Stomach (tissue), 8 donors: ENCODE measurements at regions not wholly inside any gene's neighbourhood (a gene's known extent, or its start where the extent isn't known, plus 50 kb on each side); places are given as distances from the start of the nearest gene placed in this dataset.

ENCODE experiments used
- DNase-seq, 2 donors: peaks; one replicate each; pipeline versions ENCODE4 v3.0.0 to v3.0.0-alpha.2; 2013 to 2019
- H3K27ac ChIP-seq, 5 donors: fragments of 200-600 bp in 4 of 5; sonication (generic) in 4 of 5; one replicate each; pipeline ENCODE4 v1.5.1; 2013 to 2019; ENCODE audit warnings: mild to moderate bottlenecking in 1 of 5, moderate library complexity in 1 of 5
- H3K27me3 ChIP-seq, 3 donors: fragments of 200-600 bp; sonication (generic); one replicate each; pipeline ENCODE4 v1.5.1; 2017 to 2019; ENCODE audit warnings: mixed run types in 1 of 3
- H3K36me3 ChIP-seq, 4 donors: fragments of 200-600 bp; sonication (generic); 1 replicate in 3 of 4; 2 replicates in 1 of 4; pipeline ENCODE4 v1.5.1; 2016 to 2019
- H3K4me1 ChIP-seq, 4 donors: fragments of 200-600 bp; sonication (generic); one replicate each; pipeline ENCODE4 v1.5.1; 2016 to 2019
- H3K4me3 ChIP-seq, 4 donors: fragments of 200-600 bp; sonication (generic) in 3 of 4; one replicate each; pipeline ENCODE4 v1.5.1; 2016 to 2019; ENCODE audit warnings: mild to moderate bottlenecking in 1 of 4
- H3K9me3 ChIP-seq, 4 donors: fragments of 200-600 bp; sonication (generic); one replicate each; pipeline ENCODE4 v1.5.1; 2016 to 2019
- CTCF ChIP-seq, 7 experiments: fragments of 450-650 bp in 4 of 7; fragments of 200-600 bp in 3 of 7; sonication (generic) in 3 of 7; IDR thresholded peaks; one replicate each; pipeline ENCODE4 v1.5.1; 2016 to 2019; ENCODE audit warnings: antibody characterized with exemption in 7 of 7, control low read depth in 2 of 7, mild to moderate bottlenecking in 1 of 7
- EP300 ChIP-seq: sonication (generic); formaldehyde crosslinking; IDR thresholded peaks from one replicate; pipeline ENCODE4 v1.6.1; 2017; ENCODE audit warnings: antibody characterized with exemption
- POLR2A ChIP-seq, 4 donors: fragments of 450-650 bp; IDR thresholded peaks; one replicate each; pipeline ENCODE4 v1.6.1; 2016; ENCODE audit warnings: antibody characterized with exemption in 4 of 4, control low read depth in 2 of 4, mild to moderate bottlenecking in 1 of 4, moderate library complexity in 1 of 4
- POLR2AphosphoS5 ChIP-seq, 3 donors: sonication (generic); formaldehyde crosslinking; IDR thresholded peaks; one replicate each; pipeline ENCODE4 v1.6.1; 2016; ENCODE audit warnings: antibody characterized with exemption in 3 of 3
- WGBS, 5 donors: extraction: QIAGEN DNeasy Blood & Tissue Kit in 3 of 5; methylation state at CpG; one replicate each; pipeline versions ENCODE4 v1.1.5 to v1.1.7; 2013 to 2018; 5-methylcytosine and 5-hydroxymethylcytosine counted together
- intact Hi-C: fragments of 100-400 bp; cut with DNase I; formaldehyde crosslinking; loops from one replicate; pipeline ENCODE4 v1.15.1; 2023; ENCODE audit warnings: low total_unique reads
- donor health status: healthy with polysubstance abuse.
- donor health status: Bipolar disorder and iron deficiency.
- donor health status: healthy.

- intact Hi-C loops: no loop called here
- no peaks in the 10 kb centered on the region for H3K27me3 ChIP-seq
- no peak overlapping the region for H3K4me3 ChIP-seq
Observed at GRCh38 chr11:91820709-91821108, 403.9 kb upstream of the FAT3 start.

GRCh38 chr11:91819777-91820176 is 404.8 kb upstream of the FAT3 start:
- Histone ChIP-seq H3K9me3 (no peaks in the 10 kb centered on the region), H3K4me1 (peaks cover 0 to 8% (median 0%) of the 10 kb centered on the region in 4 donors), H3K27me3 (no peaks in the 10 kb centered on the region), H3K36me3 (no peaks in the 10 kb centered on the region), H3K27ac (peak overlapping the region in 1 of 5 donors; percentile 12), H3K4me3 (no peak overlapping the region)
- TF ChIP-seq POLR2AphosphoS5 (IDR thresholded peaks at IDR 0.05) (no peak), POLR2A (IDR thresholded peaks at IDR 0.05) (no peak), EP300 (no peak), CTCF (IDR thresholded peaks at IDR 0.05) (no peak)
- no peak for DNase-seq
- intact Hi-C loops: no loop called here
- WGBS, 5 donors: 39 to 65% (median 59%) methylated on average over 1 of the region's 1 CpG

More at GRCh38 chr11:91820709-91821108, 403.9 kb upstream of the FAT3 start:
- peaks cover 0 to 8% (median 0%) of the 10 kb centered on the region in 4 donors for H3K4me1 ChIP-seq
- no peak for DNase-seq
- no peaks in the 10 kb centered on the region for H3K9me3 ChIP-seq
- no peak overlapping the region for H3K27ac ChIP-seq
- 91 to 99% (median 95%) methylated on average over 3 of the region's 3 CpGs for WGBS, 5 donors
- TF ChIP-seq POLR2A (IDR thresholded peaks at IDR 0.05): no peak
- TF ChIP-seq POLR2AphosphoS5 (IDR thresholded peaks at IDR 0.05): no peak
- no peak for TF ChIP-seq EP300
- no peak for TF ChIP-seq CTCF (IDR thresholded peaks at IDR 0.05)
- no peaks in the 10 kb centered on the region for H3K36me3 ChIP-seq

- TF ChIP-seq EP300 (no peak), CTCF (IDR thresholded peaks at IDR 0.05) (no peak), POLR2A (IDR thresholded peaks at IDR 0.05) (no peak), POLR2AphosphoS5 (IDR thresholded peaks at IDR 0.05) (no peak)
- DNase-seq: no peak
- Histone ChIP-seq H3K4me3 (no peak overlapping the region), H3K27ac (no peak overlapping the region), H3K9me3 (no peaks in the 10 kb centered on the region), H3K4me1 (peaks cover 0 to 8% (median 0%) of the 10 kb centered on the region in 4 donors), H3K27me3 (no peaks in the 10 kb centered on the region), H3K36me3 (no peaks in the 10 kb centered on the region)
- intact Hi-C loops: no loop called here
- WGBS, 5 donors: 79 to 84% (median 80%) methylated on average over 2 of the region's 2 CpGs
Observed at GRCh38 chr11:91819195-91819594, 405.4 kb upstream of the FAT3 start.

GRCh38 chr11:91817996-91818395 is 406.6 kb upstream of the FAT3 start:
- Histone ChIP-seq H3K9me3 (no peaks in the 10 kb centered on the region), H3K36me3 (no peaks in the 10 kb centered on the region), H3K27ac (peak overlapping the region in 2 of 5 donors; percentile 22 to 68), H3K4me1 (peaks cover 0 to 8% (median 0%) of the 10 kb centered on the region in 4 donors), H3K27me3 (no peaks in the 10 kb centered on the region), H3K4me3 (no peak overlapping the region)
- no peak for DNase-seq
- intact Hi-C loops: no loop called here
- WGBS, 5 donors: 31 to 60% (median 43%) methylated on average over 4 of the region's 4 CpGs
- TF ChIP-seq POLR2A (IDR thresholded peaks at IDR 0.05) (no peak), CTCF (IDR thresholded peaks at IDR 0.05) (no peak), EP300 (no peak), POLR2AphosphoS5 (IDR thresholded peaks at IDR 0.05) (no peak)
